ENCODE measurements at regions not wholly inside any gene's neighbourhood (a gene's known extent, or its start where the extent isn't known, plus 50 kb on each side); places are given as distances from the start of the nearest gene placed in this dataset.
"Not testable (repeated sequence)": the region's sequence is repeated elsewhere in the genome, so short reads cannot be mapped to it uniquely, and the experiment has no call there.

DNA sequence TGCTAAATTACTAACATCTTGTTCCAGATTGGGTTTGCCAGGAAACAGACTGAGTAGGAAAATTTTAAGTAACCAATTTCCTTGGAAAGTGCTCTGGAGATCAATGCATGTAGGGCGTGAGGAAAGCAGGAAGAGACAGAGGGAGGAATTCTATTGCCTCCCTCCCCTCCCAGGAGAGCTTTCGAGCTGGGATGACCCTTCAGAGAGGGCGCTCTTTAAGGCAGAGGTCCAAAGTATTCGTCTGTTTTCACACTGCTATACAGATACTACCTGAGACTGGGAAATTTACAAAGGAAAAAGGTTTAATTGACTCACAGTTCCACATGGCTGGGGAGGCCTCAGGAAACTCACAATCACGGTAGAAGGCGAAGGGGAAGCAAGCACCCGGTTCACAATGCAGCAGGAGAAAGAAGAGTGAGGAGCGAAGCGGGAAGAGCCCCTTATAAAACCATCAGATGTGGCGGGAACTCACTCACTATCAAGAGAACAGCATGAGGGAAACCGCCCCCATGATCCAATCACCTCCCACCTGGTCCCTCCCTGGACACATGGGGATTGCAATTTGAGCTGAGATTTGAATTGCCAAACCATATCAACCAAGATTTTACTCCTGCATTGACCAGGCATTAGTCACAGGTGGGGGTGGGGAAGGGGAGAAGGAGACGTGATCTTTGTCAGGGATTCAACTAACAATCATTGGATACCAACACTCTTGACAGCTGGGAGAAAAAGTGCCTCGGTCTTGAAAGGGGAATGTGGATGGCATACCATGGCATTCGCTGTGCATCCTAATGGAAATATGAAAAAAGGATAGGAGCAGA lies 63.8 kb downstream of the SLITRK2 start:
- DNase-seq (ENCODE audit: low spot score), result no peak

GRCh38 chrX:145886469-145886868 lies 68.8 kb downstream of the SLITRK2 start:
- DNase-seq (ENCODE audit: low spot score), result no peak

GRCh38 chrX:145910017-145910416 lies 92.4 kb downstream of the SLITRK2 start:
- DNase-seq (ENCODE audit: low spot score), result peak; percentile 3

DNA sequence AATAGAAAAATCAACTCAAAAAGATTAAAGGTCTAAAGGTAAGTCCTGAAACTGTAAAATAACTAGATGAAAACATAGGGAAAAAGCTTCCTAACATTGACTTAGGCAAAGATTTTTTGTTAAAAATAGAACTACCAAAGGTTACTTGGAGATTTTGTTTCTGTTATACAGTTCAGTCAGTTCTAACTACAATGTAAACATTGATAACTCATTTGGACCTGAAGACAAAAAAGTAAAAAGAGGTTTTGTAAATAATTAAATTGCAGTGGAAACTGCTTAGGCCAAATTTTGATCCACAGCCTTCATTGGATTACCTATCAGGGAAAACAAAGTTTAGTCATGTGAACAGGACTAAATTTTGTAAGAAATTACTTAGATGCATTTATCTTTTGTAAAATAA lies 101.8 kb downstream of the SLITRK2 start:
- DNase-seq (ENCODE audit: low spot score), result no peak

DNA sequence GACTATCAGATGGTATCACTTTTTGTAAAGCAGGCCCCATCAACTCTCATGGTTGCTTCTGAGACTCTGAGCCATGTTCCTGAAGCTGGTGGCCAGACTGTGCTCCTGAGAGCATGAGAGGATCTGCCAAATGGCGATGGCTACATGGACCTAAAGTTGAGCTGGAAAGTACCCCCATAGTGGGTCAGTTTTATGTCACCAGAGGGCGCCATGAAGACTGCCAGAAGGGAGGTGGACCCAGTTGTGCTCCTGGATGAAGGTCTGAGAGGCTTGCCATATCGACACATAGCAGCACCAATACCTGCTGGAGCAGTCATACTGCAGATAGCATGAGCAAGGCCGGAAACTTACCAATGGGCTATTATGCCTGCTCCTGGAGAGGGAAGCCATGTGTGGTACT lies 105.7 kb downstream of the SLITRK2 start:
- no peak for DNase-seq (ENCODE audit: low spot score)

DNA sequence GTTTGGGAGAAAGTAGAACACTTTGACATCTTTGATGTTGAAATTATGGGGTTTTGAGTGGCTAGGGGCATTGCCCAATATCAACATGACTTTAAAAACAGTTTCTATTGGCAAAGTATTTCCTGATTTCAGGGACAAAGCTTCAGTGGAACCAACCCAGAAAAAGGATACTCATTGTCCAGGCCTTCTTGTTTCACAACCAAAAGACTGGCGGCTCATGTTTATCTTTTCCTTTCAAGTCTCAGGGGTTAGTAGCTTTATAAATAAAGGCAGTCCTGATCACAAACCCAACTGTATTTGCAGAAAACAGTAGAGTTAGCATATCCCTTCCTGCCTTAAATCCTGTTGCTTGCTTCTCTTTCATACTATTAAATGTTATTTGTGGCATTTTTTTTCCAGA lies 119.1 kb downstream of the SLITRK2 start:
- no peak for DNase-seq (ENCODE audit: low spot score)

DNA sequence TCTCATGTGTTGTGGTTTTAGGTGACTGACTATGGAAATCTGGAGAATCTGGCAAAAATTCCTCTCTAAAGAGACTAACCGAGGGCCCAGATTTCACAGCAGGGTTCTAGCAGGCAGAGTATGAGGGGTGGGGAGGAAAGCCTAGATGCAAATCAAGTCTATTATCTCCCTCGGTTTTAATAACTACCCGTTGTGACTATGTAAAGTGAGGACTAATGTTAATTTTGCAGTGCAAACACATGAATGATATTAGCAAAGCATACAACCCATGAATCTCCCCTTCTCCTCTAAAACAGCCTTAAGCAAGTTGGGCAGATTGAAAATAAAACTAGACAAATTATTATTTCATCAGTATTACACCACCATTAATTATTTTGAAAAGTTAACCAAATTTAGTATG lies 131.4 kb downstream of the SLITRK2 start:
- DNase-seq (ENCODE audit: low spot score), result no peak

GRCh38 chrX:145953628-145954027 lies 136.0 kb downstream of the SLITRK2 start:
- DNase-seq (ENCODE audit: low spot score), result no peak

DNA sequence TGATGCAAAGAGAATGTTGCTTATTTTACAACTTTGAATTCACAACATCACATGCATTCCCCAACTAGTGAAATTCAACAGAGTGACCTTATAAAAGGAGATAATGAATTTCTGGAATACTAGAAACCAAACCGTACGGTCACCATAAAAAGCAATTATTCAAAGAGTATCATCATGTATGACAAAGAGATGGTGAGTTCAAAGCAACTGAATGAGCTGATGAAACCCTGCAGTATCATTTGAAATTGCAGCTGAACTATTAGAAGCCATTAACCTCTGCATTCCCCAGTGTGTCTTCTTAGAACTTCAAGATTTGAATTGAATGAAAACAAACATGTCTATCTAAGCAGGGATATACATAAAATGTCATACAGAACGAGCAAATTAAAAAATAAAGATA lies 172.4 kb downstream of the SLITRK2 start:
- DNase-seq (ENCODE audit: low spot score), result no peak

DNA sequence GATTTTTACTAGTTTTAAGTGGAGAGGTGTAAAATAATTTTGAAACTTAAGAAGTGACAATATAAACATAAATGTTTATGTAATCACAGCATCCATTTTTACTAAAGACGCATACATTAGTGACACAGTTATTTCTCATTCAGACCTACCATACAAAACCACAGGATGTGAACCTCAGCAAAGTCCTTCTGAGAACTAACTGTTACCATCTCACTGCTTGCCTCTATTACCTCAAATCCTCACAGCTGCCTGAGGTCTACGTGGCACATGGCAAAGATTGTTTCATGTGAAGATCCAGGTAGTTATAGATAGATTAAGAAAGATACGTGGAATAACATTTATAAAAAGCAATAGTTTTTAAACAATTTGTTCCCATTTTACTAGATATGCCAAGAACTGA lies 189.0 kb downstream of the SLITRK2 start:
- DNase-seq (ENCODE audit: low spot score), result no peak

DNA sequence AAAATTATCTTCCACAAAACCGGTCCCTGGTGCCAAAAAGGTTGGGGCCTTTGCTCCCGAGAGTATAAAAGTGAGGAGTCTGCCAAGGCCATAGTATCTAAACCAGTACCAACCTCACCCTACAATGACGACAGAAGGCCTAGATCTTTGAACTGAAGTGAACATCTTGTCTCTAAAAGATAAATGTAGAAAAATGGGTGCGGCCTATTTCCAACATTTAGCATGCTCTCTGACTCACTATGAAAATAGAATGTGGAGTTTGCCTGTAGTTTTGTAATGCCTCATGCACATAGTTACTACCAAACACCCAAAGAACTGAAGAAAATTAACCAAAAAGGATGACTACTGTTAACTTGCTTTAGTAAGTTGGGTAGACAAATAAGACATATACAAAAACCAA lies 218.4 kb downstream of the SLITRK2 start:
- no peak for DNase-seq (ENCODE audit: low spot score)

- no peak for DNase-seq (ENCODE audit: low spot score)
Observed at GRCh38 chrX:146041741-146042140, 224.1 kb downstream of the SLITRK2 start.

- not testable (repeated sequence) for DNase-seq (ENCODE audit: low spot score)
Observed at GRCh38 chrX:146046011-146046715, 228.5 kb downstream of the SLITRK2 start.

GRCh38 chrX:146049568-146049967 lies 231.9 kb downstream of the SLITRK2 start:
- not testable (repeated sequence) for DNase-seq (ENCODE audit: low spot score)

- DNase-seq (ENCODE audit: low spot score), result no peak
Observed at GRCh38 chrX:146054311-146054710, 236.7 kb downstream of the SLITRK2 start.

DNA sequence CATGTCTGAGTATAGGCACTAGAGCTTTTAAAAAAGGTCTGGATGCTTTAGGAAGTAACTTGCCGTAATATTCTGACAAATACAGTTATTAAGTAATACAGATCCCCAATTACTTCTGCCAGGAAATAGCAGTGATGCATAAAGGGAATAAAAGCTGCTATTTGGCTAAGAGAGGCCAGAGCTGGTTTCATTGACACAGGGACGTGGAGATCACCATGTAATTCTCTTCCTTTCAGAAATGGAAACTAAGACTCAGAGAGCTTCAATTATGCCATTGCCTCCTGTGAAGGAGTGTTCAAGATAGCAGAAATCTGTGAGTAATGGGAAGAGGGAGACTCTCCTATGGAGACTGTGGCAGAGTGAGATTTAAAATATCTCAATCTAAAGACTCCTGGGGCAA lies 238.1 kb downstream of the SLITRK2 start:
- DNase-seq (ENCODE audit: low spot score), result no peak

DNA sequence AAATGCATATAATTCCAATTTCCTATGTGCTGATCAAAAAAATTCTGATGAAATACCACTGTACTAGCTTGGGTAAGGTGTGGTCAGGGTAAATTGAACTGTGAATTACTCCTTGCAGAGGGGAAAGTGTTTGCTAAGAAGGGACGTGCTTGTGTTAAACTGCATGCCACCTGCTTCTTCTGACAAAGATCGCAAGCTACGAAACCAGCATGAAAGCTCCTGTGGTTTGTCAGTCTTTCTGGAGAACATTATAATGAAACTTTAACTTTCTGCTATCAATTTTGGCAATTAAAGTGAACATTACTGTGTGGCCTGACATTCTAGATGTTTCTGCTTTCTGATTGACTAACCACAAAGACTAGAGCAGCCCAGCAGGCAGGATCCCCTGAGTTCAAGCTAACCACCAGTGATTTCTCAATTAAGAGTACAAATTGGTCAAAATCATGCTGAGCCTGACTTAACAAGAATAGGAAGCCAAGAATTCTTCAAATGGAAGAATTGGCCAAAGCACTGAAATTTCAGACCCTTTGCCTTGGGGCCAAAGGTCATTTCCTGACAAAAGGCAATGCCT lies 239.0 kb downstream of the SLITRK2 start:
- no peak for DNase-seq (ENCODE audit: low spot score)

GRCh38 chrX:146064156-146064555 lies 246.5 kb downstream of the SLITRK2 start:
- DNase-seq (ENCODE audit: low spot score), result no peak

DNA sequence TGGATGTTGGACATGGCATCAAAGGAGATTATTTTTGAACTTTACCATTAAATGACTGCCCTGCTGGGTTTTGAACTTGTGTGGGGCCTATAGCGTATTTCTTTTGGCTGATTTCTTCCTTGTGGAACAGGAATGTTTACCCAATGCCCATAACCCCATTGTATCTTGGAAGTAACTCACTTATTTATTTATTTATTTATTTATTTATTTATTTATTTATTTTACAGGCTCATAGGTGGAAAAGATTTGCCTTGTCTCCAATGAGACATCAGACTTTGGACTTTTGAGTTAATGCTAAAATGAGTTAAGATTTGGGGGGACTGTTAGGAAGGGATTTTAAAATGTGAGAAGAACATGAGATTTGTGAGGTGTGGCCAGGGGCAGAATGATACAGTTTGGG lies 273.1 kb downstream of the SLITRK2 start:
- DNase-seq (ENCODE audit: low spot score), result no peak

- no peak for DNase-seq (ENCODE audit: low spot score)
Observed at GRCh38 chrX:146109362-146109761, 291.7 kb downstream of the SLITRK2 start.

DNA sequence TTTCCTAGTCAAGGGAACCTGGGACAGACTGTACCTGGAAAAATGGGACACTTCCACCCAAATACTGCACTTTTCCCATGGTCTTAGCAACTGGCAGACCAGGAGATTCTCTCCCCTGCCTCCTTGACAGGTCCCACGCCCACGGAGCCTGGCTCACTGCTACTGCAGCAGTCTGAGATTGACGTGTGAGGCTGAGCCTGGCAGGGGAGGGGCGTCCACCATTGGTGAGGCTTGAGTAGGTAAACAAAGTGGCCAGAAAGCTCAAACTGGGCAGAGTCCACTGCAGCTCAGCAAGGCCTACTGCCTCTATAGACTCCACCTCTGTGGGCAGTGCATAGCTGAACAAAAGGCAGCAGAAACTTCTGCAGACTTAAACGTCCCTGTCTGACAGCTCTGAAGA lies 301.4 kb downstream of the SLITRK2 start:
- DNase-seq (ENCODE audit: low spot score), result not testable (repeated sequence)

DNA sequence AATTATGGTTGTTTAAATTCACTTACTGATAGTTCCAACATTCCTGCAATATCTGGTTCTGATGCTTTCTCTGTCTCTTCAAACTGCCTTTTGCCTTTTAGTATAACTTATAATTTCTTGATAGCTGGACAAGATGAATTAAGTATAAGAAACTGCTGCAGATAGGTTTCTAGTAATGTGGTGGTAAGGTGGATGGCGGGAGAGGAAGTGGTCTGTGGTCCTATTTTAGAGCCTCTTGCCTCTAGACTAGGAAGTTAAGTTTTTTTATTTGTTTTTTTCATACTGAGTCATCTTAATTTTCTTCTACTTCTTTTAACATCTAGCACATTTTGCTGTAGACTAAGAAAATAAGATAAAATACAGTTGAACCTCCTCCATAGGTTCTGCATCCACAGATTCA lies 310.0 kb downstream of the SLITRK2 start:
- no peak for DNase-seq (ENCODE audit: low spot score)

DNA sequence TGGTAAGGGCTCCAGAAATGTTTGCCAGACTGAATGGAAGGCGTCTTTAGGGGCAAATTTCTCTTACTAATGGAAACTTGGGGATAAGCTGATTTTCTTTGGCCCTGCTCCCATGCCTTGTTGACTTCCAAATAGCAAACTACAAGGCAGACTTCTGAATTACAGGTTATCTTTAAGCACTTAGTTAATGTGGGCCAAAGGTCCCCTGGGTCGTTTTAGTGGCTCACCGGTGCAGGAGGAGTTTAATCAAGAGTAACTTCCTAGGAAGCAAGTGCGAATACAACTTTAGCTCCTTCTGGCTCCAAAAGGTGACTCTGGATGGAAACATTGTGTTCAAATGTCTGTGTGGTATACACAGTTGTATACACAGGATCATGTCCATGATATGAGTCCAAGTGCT lies 323.6 kb downstream of the SLITRK2 start:
- DNase-seq (ENCODE audit: low spot score), result no peak
